ENCODE measurements at regions not wholly inside any gene's neighbourhood (a gene's known extent, or its start where the extent isn't known, plus 50 kb on each side); places are given as distances from the start of the nearest gene placed in this dataset.

GRCh38 chr5:158614951-158615350, 484.8 kb downstream of the EBF1 start:
- Mint-ChIP-seq H3K4me3 (no peak overlapping the region), H3K4me1 (0 out of 2 replicates have a peak, but pooled peaks cover 4% of the 10 kb centered on the region), H3K27me3 (ENCODE audit: low read depth) (no peaks in the 10 kb centered on the region), H3K9me3 (no peaks in the 10 kb centered on the region), H3K36me3 (no peaks in the 10 kb centered on the region), H3K27ac (no peak overlapping the region)
- TF ChIP-seq, protein P1, sequence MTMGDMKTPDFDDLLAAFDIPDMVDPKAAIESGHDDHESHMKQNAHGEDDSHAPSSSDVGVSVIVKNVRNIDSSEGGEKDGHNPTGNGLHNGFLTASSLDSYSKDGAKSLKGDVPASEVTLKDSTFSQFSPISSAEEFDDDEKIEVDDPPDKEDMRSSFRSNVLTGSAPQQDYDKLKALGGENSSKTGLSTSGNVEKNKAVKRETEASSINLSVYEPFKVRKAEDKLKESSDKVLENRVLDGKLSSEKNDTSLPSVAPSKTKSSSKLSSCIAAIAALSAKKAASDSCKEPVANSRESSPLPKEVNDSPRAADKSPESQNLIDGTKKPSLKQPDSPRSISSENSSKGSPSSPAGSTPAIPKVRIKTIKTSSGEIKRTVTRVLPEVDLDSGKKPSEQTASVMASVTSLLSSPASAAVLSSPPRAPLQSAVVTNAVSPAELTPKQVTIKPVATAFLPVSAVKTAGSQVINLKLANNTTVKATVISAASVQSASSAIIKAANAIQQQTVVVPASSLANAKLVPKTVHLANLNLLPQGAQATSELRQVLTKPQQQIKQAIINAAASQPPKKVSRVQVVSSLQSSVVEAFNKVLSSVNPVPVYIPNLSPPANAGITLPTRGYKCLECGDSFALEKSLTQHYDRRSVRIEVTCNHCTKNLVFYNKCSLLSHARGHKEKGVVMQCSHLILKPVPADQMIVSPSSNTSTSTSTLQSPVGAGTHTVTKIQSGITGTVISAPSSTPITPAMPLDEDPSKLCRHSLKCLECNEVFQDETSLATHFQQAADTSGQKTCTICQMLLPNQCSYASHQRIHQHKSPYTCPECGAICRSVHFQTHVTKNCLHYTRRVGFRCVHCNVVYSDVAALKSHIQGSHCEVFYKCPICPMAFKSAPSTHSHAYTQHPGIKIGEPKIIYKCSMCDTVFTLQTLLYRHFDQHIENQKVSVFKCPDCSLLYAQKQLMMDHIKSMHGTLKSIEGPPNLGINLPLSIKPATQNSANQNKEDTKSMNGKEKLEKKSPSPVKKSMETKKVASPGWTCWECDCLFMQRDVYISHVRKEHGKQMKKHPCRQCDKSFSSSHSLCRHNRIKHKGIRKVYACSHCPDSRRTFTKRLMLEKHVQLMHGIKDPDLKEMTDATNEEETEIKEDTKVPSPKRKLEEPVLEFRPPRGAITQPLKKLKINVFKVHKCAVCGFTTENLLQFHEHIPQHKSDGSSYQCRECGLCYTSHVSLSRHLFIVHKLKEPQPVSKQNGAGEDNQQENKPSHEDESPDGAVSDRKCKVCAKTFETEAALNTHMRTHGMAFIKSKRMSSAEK (CRISPR knock-in tag; IDR thresholded peaks at IDR 0.05; ENCODE audit: borderline replicate concordance), result no peak
- TF ChIP-seq NFE2L1 (CRISPR knock-in tag; IDR thresholded peaks at IDR 0.05) (no peak), ZNF138 (CRISPR knock-in tag; conservative IDR thresholded peaks at IDR 0.05) (no peak), JAZF1 (CRISPR knock-in tag; IDR thresholded peaks at IDR 0.05) (no peak), IRF1 (CRISPR knock-in tag; IDR thresholded peaks at IDR 0.05) (no peak), MYBL2 (CRISPR knock-in tag; IDR thresholded peaks at IDR 0.05) (no peak), ESRRA (CRISPR knock-in tag; IDR thresholded peaks at IDR 0.05; ENCODE audit: borderline replicate concordance) (no peak), CDX4 (CRISPR knock-in tag; IDR thresholded peaks at IDR 0.05; ENCODE audit: borderline replicate concordance) (no peak), OVOL2 (CRISPR knock-in tag; IDR thresholded peaks at IDR 0.05; ENCODE audit: borderline replicate concordance) (no peak), FOXK1 (CRISPR knock-in tag; IDR thresholded peaks at IDR 0.05) (no peak)
- TF ChIP-seq, protein P2, sequence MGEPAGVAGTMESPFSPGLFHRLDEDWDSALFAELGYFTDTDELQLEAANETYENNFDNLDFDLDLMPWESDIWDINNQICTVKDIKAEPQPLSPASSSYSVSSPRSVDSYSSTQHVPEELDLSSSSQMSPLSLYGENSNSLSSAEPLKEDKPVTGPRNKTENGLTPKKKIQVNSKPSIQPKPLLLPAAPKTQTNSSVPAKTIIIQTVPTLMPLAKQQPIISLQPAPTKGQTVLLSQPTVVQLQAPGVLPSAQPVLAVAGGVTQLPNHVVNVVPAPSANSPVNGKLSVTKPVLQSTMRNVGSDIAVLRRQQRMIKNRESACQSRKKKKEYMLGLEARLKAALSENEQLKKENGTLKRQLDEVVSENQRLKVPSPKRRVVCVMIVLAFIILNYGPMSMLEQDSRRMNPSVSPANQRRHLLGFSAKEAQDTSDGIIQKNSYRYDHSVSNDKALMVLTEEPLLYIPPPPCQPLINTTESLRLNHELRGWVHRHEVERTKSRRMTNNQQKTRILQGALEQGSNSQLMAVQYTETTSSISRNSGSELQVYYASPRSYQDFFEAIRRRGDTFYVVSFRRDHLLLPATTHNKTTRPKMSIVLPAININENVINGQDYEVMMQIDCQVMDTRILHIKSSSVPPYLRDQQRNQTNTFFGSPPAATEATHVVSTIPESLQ (CRISPR knock-in tag; IDR thresholded peaks at IDR 0.05), result no peak
- ChIA-PET POLR2A (no interaction called here), CTCF (no interaction called here)
- DNase-seq (ENCODE audit: low spot score) (no peak), ATAC-seq (no peak)

DNA sequence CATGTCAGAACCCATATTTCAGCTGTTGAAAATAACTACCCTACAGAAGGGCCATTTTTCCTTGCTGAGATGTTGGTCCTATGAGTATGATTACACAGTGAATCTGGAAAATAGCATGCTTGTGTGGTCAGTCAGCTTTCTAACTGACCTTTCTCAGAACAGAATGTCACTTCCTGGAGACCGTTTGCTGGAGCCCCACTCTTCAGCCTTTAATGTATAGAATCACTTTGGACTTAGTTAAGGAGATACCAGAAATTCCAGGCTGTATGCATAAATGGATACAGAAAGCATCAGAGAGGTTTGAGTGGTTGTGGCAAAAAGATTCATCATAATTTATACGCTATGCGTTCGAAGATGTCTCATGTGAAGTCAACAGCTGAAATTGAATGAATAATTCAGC, 488.1 kb downstream of the EBF1 start:
- DNase-seq (ENCODE audit: low spot score) (no peak), ATAC-seq (no peak)
- Mint-ChIP-seq H3K36me3 (no peaks in the 10 kb centered on the region), H3K4me1 (0 out of 2 replicates have a peak, but pooled peaks cover 4% of the 10 kb centered on the region), H3K9me3 (no peaks in the 10 kb centered on the region), H3K27me3 (ENCODE audit: low read depth) (no peaks in the 10 kb centered on the region), H3K27ac (no peak overlapping the region), H3K4me3 (no peak overlapping the region)
- TF ChIP-seq MXD4 (CRISPR knock-in tag; IDR thresholded peaks at IDR 0.05; ENCODE audit: borderline replicate concordance) (no peak), TEAD4 (CRISPR knock-in tag; IDR thresholded peaks at IDR 0.05) (no peak), IRF1 (CRISPR knock-in tag; IDR thresholded peaks at IDR 0.05) (no peak), SP1 (CRISPR knock-in tag; conservative IDR thresholded peaks at IDR 0.05) (no peak), ZNF138 (CRISPR knock-in tag; conservative IDR thresholded peaks at IDR 0.05) (no peak), IRF2 (CRISPR knock-in tag; IDR thresholded peaks at IDR 0.05; ENCODE audit: borderline replicate concordance, low read depth) (no peak), KAT7 (CRISPR knock-in tag; IDR thresholded peaks at IDR 0.05; ENCODE audit: borderline replicate concordance) (no peak), ELF4 (CRISPR knock-in tag; IDR thresholded peaks at IDR 0.05; ENCODE audit: low read depth) (no peak), HMGA2 (CRISPR knock-in tag; IDR thresholded peaks at IDR 0.05) (no peak)
- TF ChIP-seq, protein P3, sequence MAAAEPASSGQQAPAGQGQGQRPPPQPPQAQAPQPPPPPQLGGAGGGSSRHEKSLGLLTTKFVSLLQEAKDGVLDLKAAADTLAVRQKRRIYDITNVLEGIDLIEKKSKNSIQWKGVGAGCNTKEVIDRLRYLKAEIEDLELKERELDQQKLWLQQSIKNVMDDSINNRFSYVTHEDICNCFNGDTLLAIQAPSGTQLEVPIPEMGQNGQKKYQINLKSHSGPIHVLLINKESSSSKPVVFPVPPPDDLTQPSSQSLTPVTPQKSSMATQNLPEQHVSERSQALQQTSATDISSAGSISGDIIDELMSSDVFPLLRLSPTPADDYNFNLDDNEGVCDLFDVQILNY (CRISPR knock-in tag; IDR thresholded peaks at IDR 0.05), result no peak
- POLR2A ChIA-PET, result no interaction called here
- CTCF ChIA-PET, result no interaction called here

Measured in WTC11 (cell line).